ENCODE measurements at regions not wholly inside any gene's neighbourhood (a gene's known extent, or its start where the extent isn't known, plus 50 kb on each side); places are given as distances from the start of the nearest gene placed in this dataset.

GRCh38 chr12:130083734-130084133, 78.5 kb upstream of the FZD10 start:
- H3K9ac ChIP-seq (ENCODE audit: low read length), result no peak overlapping the region
- H3K4me2 ChIP-seq (ENCODE audit: low read depth, low read length, poor library complexity, severe bottlenecking), result no peak overlapping the region
- no peaks in the 10 kb centered on the region for H4K20me1 ChIP-seq (ENCODE audit: low read depth, low read length)
- no peaks in the 10 kb centered on the region for H3K79me2 ChIP-seq (ENCODE audit: insufficient read depth, low read length)
- H3K9me2 ChIP-seq (replicated peaks; ENCODE audit: insufficient read depth, low read length), result no peaks in the 10 kb centered on the region
- H2AFZ ChIP-seq (ENCODE audit: low read depth, low read length, severe bottlenecking), result no peak overlapping the region
- H3K4me3 ChIP-seq (ENCODE audit: insufficient read depth, low read length, poor library complexity, severe bottlenecking), result no peak overlapping the region
- H3K27me3 ChIP-seq (ENCODE audit: low read length), result no peaks in the 10 kb centered on the region
- no peaks in the 10 kb centered on the region for H3K9me3 ChIP-seq (ENCODE audit: insufficient read depth, low read length)
- TF ChIP-seq CTCF (IDR thresholded peaks at IDR 0.05; ENCODE audit: insufficient read depth, low read length, poor library complexity, severe bottlenecking) (no peak), EZH2phosphoT487 (conservative IDR thresholded peaks at IDR 0.05; ENCODE audit: low read length) (no peak)
- H3F3A ChIP-seq (ENCODE audit: insufficient read depth), result no peaks in the 10 kb centered on the region
- no peak overlapping the region for H3K27ac ChIP-seq (ENCODE audit: low read depth, low read length)
- H3K36me3 ChIP-seq (ENCODE audit: low read length), result no peaks in the 10 kb centered on the region

GRCh38 chr12:130084359-130084758, 77.9 kb upstream of the FZD10 start:
- H3K27ac ChIP-seq (ENCODE audit: low read depth, low read length), result no peak overlapping the region

GRCh38 chr12:130086248-130086647, 76.0 kb upstream of the FZD10 start:
- H3K27ac ChIP-seq (ENCODE audit: low read depth, low read length), result no peak overlapping the region
- H2AFZ ChIP-seq (ENCODE audit: low read depth, low read length, severe bottlenecking), result no peak overlapping the region
- no peaks in the 10 kb centered on the region for H3F3A ChIP-seq (ENCODE audit: insufficient read depth)
- no peaks in the 10 kb centered on the region for H4K20me1 ChIP-seq (ENCODE audit: low read depth, low read length)
- no peaks in the 10 kb centered on the region for H3K36me3 ChIP-seq (ENCODE audit: low read length)
- H3K4me3 ChIP-seq (ENCODE audit: insufficient read depth, low read length, poor library complexity, severe bottlenecking), result no peak overlapping the region
- H3K27me3 ChIP-seq (ENCODE audit: low read length), result no peaks in the 10 kb centered on the region
- no peak overlapping the region for H3K4me2 ChIP-seq (ENCODE audit: low read depth, low read length, poor library complexity, severe bottlenecking)
- TF ChIP-seq EZH2phosphoT487 (conservative IDR thresholded peaks at IDR 0.05; ENCODE audit: low read length) (no peak), CTCF (IDR thresholded peaks at IDR 0.05; ENCODE audit: insufficient read depth, low read length, poor library complexity, severe bottlenecking) (no peak)
- H3K9me2 ChIP-seq (replicated peaks; ENCODE audit: insufficient read depth, low read length), result no peaks in the 10 kb centered on the region
- H3K9ac ChIP-seq (ENCODE audit: low read length), result no peak overlapping the region
- no peaks in the 10 kb centered on the region for H3K79me2 ChIP-seq (ENCODE audit: insufficient read depth, low read length)
- no peaks in the 10 kb centered on the region for H3K9me3 ChIP-seq (ENCODE audit: insufficient read depth, low read length)

More at GRCh38 chr12:130084359-130084758, 77.9 kb upstream of the FZD10 start:
- no peaks in the 10 kb centered on the region for H3K9me2 ChIP-seq (replicated peaks; ENCODE audit: insufficient read depth, low read length)
- no peak overlapping the region for H3K4me3 ChIP-seq (ENCODE audit: insufficient read depth, low read length, poor library complexity, severe bottlenecking)
- no peak overlapping the region for H3K4me2 ChIP-seq (ENCODE audit: low read depth, low read length, poor library complexity, severe bottlenecking)
- no peaks in the 10 kb centered on the region for H3K27me3 ChIP-seq (ENCODE audit: low read length)
- no peaks in the 10 kb centered on the region for H3F3A ChIP-seq (ENCODE audit: insufficient read depth)
- no peaks in the 10 kb centered on the region for H3K9me3 ChIP-seq (ENCODE audit: insufficient read depth, low read length)
- H3K9ac ChIP-seq (ENCODE audit: low read length), result no peak overlapping the region
- no peaks in the 10 kb centered on the region for H3K36me3 ChIP-seq (ENCODE audit: low read length)
- TF ChIP-seq CTCF (IDR thresholded peaks at IDR 0.05; ENCODE audit: insufficient read depth, low read length, poor library complexity, severe bottlenecking), result no peak
- no peak for TF ChIP-seq EZH2phosphoT487 (conservative IDR thresholded peaks at IDR 0.05; ENCODE audit: low read length)
- H4K20me1 ChIP-seq (ENCODE audit: low read depth, low read length), result no peaks in the 10 kb centered on the region
- no peaks in the 10 kb centered on the region for H3K79me2 ChIP-seq (ENCODE audit: insufficient read depth, low read length)
- H2AFZ ChIP-seq (ENCODE audit: low read depth, low read length, severe bottlenecking), result no peak overlapping the region
